Activated T-cell treated with anti-CD3 and anti-CD28 coated beads, Interleukin-2, amount 50 U/mL, for 4 hours (primary cell): ENCODE measurements at regions not wholly inside any gene's neighbourhood (a gene's known extent, or its start where the extent isn't known, plus 50 kb on each side); places are given as distances from the start of the nearest gene placed in this dataset.

Experiments used
- ATAC-seq, 2 donors: fragments of 200-7000 bp; cut with Tn5 transposase; one replicate each; pipeline ENCODE4 v1.10.0; 2021
- DNase-seq: peaks from one replicate; pipeline ENCODE4 v3.0.0-alpha.2; 2020
- H3K27me3 Mint-ChIP-seq: one replicate; pipeline ENCODE4 v1.8.0; 2021; ENCODE audit warnings: low read depth, mixed read lengths
- H3K36me3 Mint-ChIP-seq: one replicate; pipeline ENCODE4 v1.8.0; 2022; ENCODE audit warnings: mixed read lengths; ENCODE audit not compliant: insufficient read depth
- H3K4me1 Mint-ChIP-seq: one replicate; pipeline ENCODE4 v1.8.0; 2021; ENCODE audit warnings: low read depth, mixed read lengths
- H3K4me3 Mint-ChIP-seq: one replicate; pipeline ENCODE4 v1.8.0; 2021; ENCODE audit warnings: mild to moderate bottlenecking, moderate library complexity, mixed read lengths
- H3K9me3 Mint-ChIP-seq: one replicate; pipeline ENCODE4 v1.8.0; 2021; ENCODE audit warnings: mixed read lengths

- H3K4me1 Mint-ChIP-seq = peaks cover 8% of the 10 kb centered on the region
- ATAC-seq (no peak), DNase-seq (no peak)
- H3K9me3 Mint-ChIP-seq = peaks cover 7% of the 10 kb centered on the region
- H3K4me3 Mint-ChIP-seq = no peak overlapping the region
- H3K27me3 Mint-ChIP-seq = peaks cover 25% of the 10 kb centered on the region
- peaks cover 1% of the 10 kb centered on the region for H3K36me3 Mint-ChIP-seq
Measured at GRCh38 chr15:69787791-69788190, 309.9 kb downstream of the TLE3 start.

- Mint-ChIP-seq H3K36me3 (peaks cover 1% of the 10 kb centered on the region), H3K4me3 (no peak overlapping the region), H3K27me3 (peaks cover 18% of the 10 kb centered on the region), H3K4me1 (no peaks in the 10 kb centered on the region), H3K9me3 (peaks cover 7% of the 10 kb centered on the region)
- DNase-seq (no peak), ATAC-seq (no peak)
Measured at GRCh38 chr15:69789648-69790393, 307.9 kb downstream of the TLE3 start.

DNA sequence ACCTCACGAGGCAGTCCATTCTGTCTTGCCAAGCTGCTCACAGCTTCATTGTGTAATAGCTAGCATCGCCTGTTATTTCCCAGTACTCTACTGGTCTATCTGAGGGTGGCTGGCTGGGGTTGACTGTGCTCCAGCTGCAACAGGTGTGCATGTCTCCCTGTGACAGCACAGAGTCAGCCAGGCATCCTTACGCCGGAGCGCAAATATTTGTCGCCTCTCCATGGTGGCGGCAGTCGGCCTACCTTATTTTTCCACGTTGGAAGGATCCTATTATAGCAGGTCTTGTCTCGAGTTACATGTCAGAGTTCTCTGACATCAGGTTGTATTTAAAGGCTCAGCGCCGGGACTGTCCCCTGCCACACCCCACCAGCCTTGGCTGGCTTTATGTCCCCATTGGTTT is 307.1 kb downstream of the TLE3 start:
- Mint-ChIP-seq H3K36me3 (peaks cover 1% of the 10 kb centered on the region), H3K4me1 (no peaks in the 10 kb centered on the region), H3K27me3 (peaks cover 11% of the 10 kb centered on the region), H3K4me3 (no peak overlapping the region), H3K9me3 (peaks cover 7% of the 10 kb centered on the region)
- ATAC-seq (no peak), DNase-seq (no peak)

DNA sequence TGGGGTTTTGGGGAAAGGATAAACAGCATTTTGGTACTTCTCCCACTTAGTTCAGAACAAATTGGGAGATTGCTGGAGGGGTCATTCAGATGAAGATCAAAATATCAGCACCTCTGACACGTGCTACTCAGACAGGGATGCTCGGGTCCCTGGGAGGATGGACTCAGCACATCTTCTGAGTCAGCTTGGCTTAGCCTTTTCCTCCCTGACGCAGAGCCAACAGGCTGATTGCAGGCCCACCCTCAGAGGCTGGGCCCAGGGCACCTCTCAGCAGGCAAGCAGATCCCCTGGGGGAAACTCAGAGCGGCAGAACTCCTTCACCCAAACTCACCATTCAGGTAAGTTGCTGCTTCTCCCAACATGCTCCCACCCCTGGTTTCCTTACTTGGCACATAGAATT is 304.9 kb downstream of the TLE3 start:
- no peak for ATAC-seq
- DNase-seq = no peak
- Mint-ChIP-seq H3K27me3 (peaks cover 5% of the 10 kb centered on the region), H3K4me3 (no peak overlapping the region), H3K4me1 (no peaks in the 10 kb centered on the region), H3K36me3 (no peaks in the 10 kb centered on the region), H3K9me3 (peaks cover 7% of the 10 kb centered on the region)

DNA sequence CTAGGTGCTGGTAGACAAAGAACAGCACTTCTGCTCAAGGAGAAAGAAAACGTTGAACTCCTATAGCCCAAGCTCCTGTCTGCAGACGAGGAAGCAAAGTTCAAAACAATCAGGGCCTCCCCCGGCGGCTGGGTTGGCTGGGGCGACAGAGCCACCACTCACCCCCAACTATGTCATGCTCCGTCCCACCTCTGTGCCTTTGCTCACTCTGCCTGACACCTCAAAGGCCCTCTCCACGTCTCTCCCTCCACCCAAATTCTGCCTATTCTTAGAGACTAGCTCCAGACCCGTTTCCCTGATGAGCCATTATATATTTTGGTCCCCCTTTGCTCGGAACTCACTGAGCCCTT is 304.3 kb downstream of the TLE3 start:
- Mint-ChIP-seq H3K9me3 (peaks cover 7% of the 10 kb centered on the region), H3K4me3 (no peak overlapping the region), H3K4me1 (no peaks in the 10 kb centered on the region), H3K27me3 (peaks cover 5% of the 10 kb centered on the region), H3K36me3 (no peaks in the 10 kb centered on the region)
- ATAC-seq (no peak), DNase-seq (no peak)

DNA sequence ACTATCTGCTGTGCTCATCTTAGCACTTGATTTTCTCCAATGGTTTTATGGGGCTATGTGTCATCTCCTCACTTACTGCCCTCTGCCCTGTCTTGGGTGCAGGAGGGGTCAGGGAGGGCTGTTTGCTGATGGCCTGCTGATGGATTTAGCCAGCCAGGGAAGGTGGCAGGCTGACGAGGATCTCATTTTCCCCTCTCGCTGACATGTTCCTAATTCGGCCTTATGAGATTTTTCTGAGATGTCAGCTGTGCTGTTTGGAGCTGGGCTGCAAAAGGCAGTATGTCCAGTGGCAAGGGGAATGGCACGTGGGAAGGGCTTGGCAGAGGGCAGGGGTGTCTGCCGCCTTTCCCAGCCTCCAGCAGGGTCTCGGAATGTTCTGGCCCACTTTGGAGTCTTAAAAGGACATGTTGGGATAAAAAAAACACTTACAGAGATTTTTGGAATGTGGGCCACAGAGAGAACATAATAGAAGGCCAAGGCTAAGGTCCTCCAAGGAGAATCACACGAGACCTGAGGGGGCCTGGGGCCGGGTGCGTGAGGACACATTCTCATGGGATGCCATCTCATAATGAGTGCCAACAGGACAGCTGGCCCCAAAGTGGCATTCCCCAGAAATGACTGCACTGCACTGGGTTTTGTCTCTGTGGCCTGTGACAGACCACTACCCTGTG is 303.8 kb downstream of the TLE3 start:
- no peaks in the 10 kb centered on the region for H3K4me1 Mint-ChIP-seq
- H3K27me3 Mint-ChIP-seq = peaks cover 5% of the 10 kb centered on the region
- no peaks in the 10 kb centered on the region for H3K36me3 Mint-ChIP-seq
- no peak overlapping the region for H3K4me3 Mint-ChIP-seq
- peaks cover 7% of the 10 kb centered on the region for H3K9me3 Mint-ChIP-seq
- DNase-seq (no peak), ATAC-seq (no peak)

DNA sequence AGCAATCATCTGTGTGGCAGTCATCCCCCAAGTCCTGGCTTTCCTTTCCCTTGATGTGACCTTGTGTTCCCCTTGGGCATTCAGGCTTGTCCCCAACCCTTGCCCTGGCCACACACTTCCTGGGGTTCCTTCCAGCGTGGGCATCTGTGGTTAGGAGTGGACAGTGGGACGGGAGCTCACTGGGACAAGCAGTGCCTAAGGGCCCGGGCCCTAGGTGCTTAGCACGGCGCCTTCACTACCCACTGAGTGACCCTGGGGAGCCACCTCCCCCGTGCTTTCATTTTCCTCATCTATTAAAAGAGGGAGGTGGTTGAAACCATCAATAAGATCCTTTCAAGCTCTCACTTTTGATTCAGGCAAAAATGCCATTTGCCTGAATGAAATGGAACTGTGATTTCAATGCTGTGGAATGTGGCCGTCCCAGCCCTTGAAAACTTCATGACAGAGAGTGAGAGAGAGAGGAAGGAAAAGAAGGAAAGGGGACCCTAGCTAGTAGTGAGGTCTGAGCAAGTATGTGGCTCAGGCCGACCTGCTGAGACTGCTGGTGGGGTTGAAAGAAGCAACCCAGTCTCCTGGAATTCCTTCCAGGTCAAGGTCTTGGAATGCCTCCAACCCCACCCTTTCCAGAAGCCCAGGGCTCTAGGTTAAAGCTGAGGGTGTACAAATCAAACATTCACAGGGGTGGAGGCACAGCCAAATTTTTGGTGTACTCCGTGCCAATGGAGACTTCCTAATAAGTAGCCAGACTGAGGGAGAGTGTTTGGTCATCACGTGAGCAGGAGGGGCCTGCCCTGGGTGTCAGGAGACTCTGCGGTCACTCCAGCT is 302.9 kb downstream of the TLE3 start:
- peaks cover 7% of the 10 kb centered on the region for H3K9me3 Mint-ChIP-seq
- no peaks in the 10 kb centered on the region for H3K36me3 Mint-ChIP-seq
- DNase-seq (no peak), ATAC-seq (no peak)
- H3K27me3 Mint-ChIP-seq = peaks cover 3% of the 10 kb centered on the region
- H3K4me1 Mint-ChIP-seq = no peaks in the 10 kb centered on the region
- no peak overlapping the region for H3K4me3 Mint-ChIP-seq

DNA sequence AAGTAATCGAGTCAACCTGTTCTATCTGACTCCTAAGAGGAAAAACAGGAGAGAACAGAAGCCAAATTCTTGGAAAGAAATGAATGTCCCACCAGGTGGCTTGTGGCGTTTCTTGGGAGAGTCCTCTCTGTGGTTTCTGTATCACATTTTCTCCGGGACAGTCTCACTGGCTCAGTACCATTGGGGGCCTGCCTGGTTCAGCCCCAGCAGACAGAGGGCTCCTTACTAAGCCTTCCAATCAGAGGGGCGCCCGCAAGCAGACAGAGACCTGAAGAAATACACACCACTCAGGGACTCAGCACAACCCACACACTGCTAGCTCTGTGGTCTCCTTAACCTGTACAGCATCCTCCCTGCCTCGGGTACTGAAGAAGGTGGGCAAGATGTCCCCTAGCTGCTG is 302.1 kb downstream of the TLE3 start:
- no peak for DNase-seq
- no peak overlapping the region for H3K4me3 Mint-ChIP-seq
- H3K27me3 Mint-ChIP-seq = no peaks in the 10 kb centered on the region
- no peak for ATAC-seq
- H3K36me3 Mint-ChIP-seq = no peaks in the 10 kb centered on the region
- H3K9me3 Mint-ChIP-seq = peaks cover 7% of the 10 kb centered on the region
- H3K4me1 Mint-ChIP-seq = no peaks in the 10 kb centered on the region

DNA sequence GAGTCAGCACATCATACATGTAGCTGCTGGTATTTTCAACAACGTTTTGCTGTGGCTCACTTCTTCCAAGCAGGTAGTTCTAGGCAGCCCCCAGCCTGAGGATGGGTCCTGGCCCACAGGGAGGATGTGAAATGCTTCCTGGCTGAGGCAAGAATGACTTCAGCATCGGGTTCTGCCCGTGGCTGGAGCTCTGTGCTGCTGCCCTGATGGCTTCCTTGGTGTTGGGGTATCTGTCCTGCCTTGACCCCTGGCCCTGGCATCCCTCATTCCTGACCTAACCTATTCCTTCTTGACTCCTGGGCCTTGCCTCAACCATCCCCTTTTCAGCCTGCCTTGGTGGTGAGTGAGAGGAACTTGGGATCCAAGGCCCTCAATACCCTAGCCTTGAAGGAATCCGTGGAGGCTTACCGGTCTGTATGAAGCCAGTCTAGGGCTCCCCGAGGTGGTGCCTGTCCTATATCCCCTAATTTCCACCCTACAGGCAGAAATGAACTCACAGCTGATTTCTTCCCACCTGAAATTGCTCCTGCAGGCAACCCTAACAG is 300.6 kb downstream of the TLE3 start:
- no peaks in the 10 kb centered on the region for H3K4me1 Mint-ChIP-seq
- H3K4me3 Mint-ChIP-seq = no peak overlapping the region
- no peaks in the 10 kb centered on the region for H3K27me3 Mint-ChIP-seq
- H3K9me3 Mint-ChIP-seq = no peaks in the 10 kb centered on the region
- DNase-seq = no peak
- H3K36me3 Mint-ChIP-seq = no peaks in the 10 kb centered on the region
- no peak for ATAC-seq

- no peaks in the 10 kb centered on the region for H3K36me3 Mint-ChIP-seq
- ATAC-seq = no peak
- no peak for DNase-seq
- no peak overlapping the region for H3K4me3 Mint-ChIP-seq
- no peaks in the 10 kb centered on the region for H3K27me3 Mint-ChIP-seq
- no peaks in the 10 kb centered on the region for H3K9me3 Mint-ChIP-seq
- H3K4me1 Mint-ChIP-seq = no peaks in the 10 kb centered on the region
Measured at GRCh38 chr15:69797615-69798014, 300.1 kb downstream of the TLE3 start.

GRCh38 chr15:69798481-69799250 is 299.1 kb downstream of the TLE3 start:
- ATAC-seq = no peak
- Mint-ChIP-seq H3K4me1 (no peaks in the 10 kb centered on the region), H3K9me3 (no peaks in the 10 kb centered on the region), H3K36me3 (no peaks in the 10 kb centered on the region), H3K4me3 (no peak overlapping the region), H3K27me3 (no peaks in the 10 kb centered on the region)
- DNase-seq = no peak

GRCh38 chr15:69801144-69801543 is 296.6 kb downstream of the TLE3 start:
- Mint-ChIP-seq H3K4me3 (no peak overlapping the region), H3K4me1 (no peaks in the 10 kb centered on the region), H3K36me3 (no peaks in the 10 kb centered on the region), H3K27me3 (no peaks in the 10 kb centered on the region), H3K9me3 (no peaks in the 10 kb centered on the region)
- ATAC-seq (no peak), DNase-seq (no peak)

DNA sequence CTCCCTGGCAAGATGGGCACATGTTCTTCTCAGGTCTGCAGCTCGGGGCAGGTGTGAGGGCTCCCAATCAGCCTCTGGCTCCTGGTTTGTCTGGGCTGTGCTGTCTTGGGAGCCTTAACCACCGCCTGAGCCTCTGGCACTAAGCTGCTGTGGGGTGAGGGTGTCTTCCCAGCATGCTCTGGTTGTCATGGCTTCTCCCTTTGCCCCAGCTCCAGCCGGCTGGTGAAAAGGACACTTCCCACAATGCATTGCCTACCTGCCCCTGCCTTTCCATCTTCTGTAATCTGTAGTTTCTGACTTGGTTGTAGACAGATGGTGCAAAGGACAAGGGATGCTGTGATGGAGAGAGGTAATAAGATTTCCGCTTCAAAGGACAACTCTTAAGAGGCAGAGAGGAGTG is 295.3 kb downstream of the TLE3 start:
- no peaks in the 10 kb centered on the region for H3K36me3 Mint-ChIP-seq
- no peak overlapping the region for H3K4me3 Mint-ChIP-seq

DNA sequence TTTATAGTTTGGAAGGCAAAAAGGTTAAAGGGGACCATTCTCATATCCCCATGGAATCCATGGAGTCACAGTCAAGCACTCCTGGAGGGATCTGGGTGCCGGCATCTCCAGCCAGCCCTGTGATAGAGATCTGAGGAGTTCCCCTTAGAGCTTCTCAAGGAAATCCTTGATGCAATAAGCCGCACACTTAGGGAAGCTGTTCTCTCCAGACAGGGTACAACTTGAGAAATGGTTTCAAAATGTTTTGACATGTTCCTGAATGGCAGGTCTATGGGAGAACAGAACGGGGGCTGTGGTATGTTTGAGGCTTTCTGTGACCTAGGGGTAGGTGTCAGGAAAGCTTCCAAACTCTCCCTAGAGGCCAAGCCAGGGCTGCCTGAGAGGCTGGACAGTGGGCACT is 292.9 kb downstream of the TLE3 start:
- ATAC-seq (no peak), DNase-seq (no peak)
- Mint-ChIP-seq H3K4me3 (no peak overlapping the region), H3K36me3 (no peaks in the 10 kb centered on the region), H3K9me3 (no peaks in the 10 kb centered on the region), H3K4me1 (peaks cover 5% of the 10 kb centered on the region), H3K27me3 (no peaks in the 10 kb centered on the region)

More for the DNA sequence above, 295.3 kb downstream of the TLE3 start:
- DNase-seq (no peak), ATAC-seq (no peak)
- H3K27me3 Mint-ChIP-seq = no peaks in the 10 kb centered on the region
- peaks cover 3% of the 10 kb centered on the region for H3K4me1 Mint-ChIP-seq
- H3K9me3 Mint-ChIP-seq = no peaks in the 10 kb centered on the region
